RWPE1 (cell line): ENCODE measurements at regions not wholly inside any gene's neighbourhood (a gene's known extent, or its start where the extent isn't known, plus 50 kb on each side); places are given as distances from the start of the nearest gene placed in this dataset.

Experiments used
- CTCF ChIA-PET: fragments of 350-600 bp; sonication (Branson Sonifier 250); formaldehyde crosslinking; extraction: SDS; loops from one replicate; lab custom pipeline; 2021; lab: Yijun Ruan, JAX
- POLR2A ChIA-PET: fragments of 400-600 bp; formaldehyde crosslinking; extraction: SDS; loops from one replicate; lab custom pipeline; 2020; ENCODE audit warnings: antibody characterized with exemption; ENCODE audit not compliant: low non-redundant PET; lab: Yijun Ruan, JAX
- DNase-seq: peaks from one replicate; pipeline ENCODE4 v3.0.0; 2012; ENCODE audit warnings: low spot score
- H3K27ac ChIP-seq: fragments of 450-650 bp; 2 replicates; pipeline ENCODE4 v1.5.1; 2017
- CTCF ChIP-seq: fragments of 450-650 bp; conservative IDR thresholded peaks from 2 replicates; pipeline ENCODE4 v1.5.1; 2017; ENCODE audit warnings: low read depth, mild to moderate bottlenecking

GRCh38 chr9:1362845-1363244 is 312.7 kb downstream of the DMRT2 start:
- DNase-seq = no peak
- TF ChIP-seq CTCF = no peak
- ChIA-PET POLR2A (no interaction called here), CTCF (no interaction called here)
- H3K27ac ChIP-seq = no peak overlapping the region

- CTCF ChIA-PET = no interaction called here
- no peak for TF ChIP-seq CTCF
- no peak overlapping the region for H3K27ac ChIP-seq
- POLR2A ChIA-PET = no interaction called here
- DNase-seq = no peak
These were observed 316.1 kb downstream of the DMRT2 start for GRCh38 chr9:1366276-1366675.

GRCh38 chr9:1369297-1369696 is 319.1 kb downstream of the DMRT2 start:
- POLR2A ChIA-PET = no interaction called here
- CTCF ChIA-PET = no interaction called here
- DNase-seq = no peak
- no peak overlapping the region for H3K27ac ChIP-seq
- no peak for TF ChIP-seq CTCF

GRCh38 chr9:1373445-1373844 is 323.3 kb downstream of the DMRT2 start:
- no peak for DNase-seq
- ChIA-PET CTCF (no interaction called here), POLR2A (no interaction called here)
- no peak for TF ChIP-seq CTCF
- no peak overlapping the region for H3K27ac ChIP-seq

- ChIA-PET POLR2A (no interaction called here), CTCF (interaction anchor here (0.6 kb wide), 1 partner anchor 364 kb away, joined by 3 read pairs; no protein-coding TSS in a partner anchor)
- TF ChIP-seq CTCF = no peak
- DNase-seq = no peak
- H3K27ac ChIP-seq = no peak overlapping the region
These were observed 333.8 kb downstream of the DMRT2 start for GRCh38 chr9:1383899-1384455.

- ChIA-PET POLR2A (no interaction called here), CTCF (no interaction called here)
- H3K27ac ChIP-seq = no peak overlapping the region
- DNase-seq = no peak
- TF ChIP-seq CTCF = no peak
These were observed 334.7 kb downstream of the DMRT2 start for GRCh38 chr9:1384816-1385215.
